Peyer's patch (tissue), 4 donors: ENCODE measurements at regions not wholly inside any gene's neighbourhood (a gene's known extent, or its start where the extent isn't known, plus 50 kb on each side); places are given as distances from the start of the nearest gene placed in this dataset.

Experiments
- CTCF ChIP-seq, 6 experiments: fragments of 450-650 bp in 4 of 6; fragments of 200-600 bp in 2 of 6; sonication (generic) in 1 of 6; IDR thresholded peaks; one replicate each; pipeline ENCODE4 v1.5.1; 2017 to 2019; ENCODE audit warnings: antibody characterized with exemption in 6 of 6, mild to moderate bottlenecking in 3 of 6, moderate library complexity in 1 of 6
- POLR2A ChIP-seq, 2 donors: fragments of 450-650 bp; IDR thresholded peaks; one replicate each; pipeline ENCODE4 v1.5.1; 2017; ENCODE audit warnings: antibody characterized with exemption in 2 of 2, mild to moderate bottlenecking in 2 of 2, moderate library complexity in 2 of 2

- TF ChIP-seq POLR2A (IDR thresholded peaks at IDR 0.05) (no peak), CTCF (IDR thresholded peaks at IDR 0.05) (no peak)
Observed at GRCh38 chr6:37101991-37102298, 68.0 kb upstream of the PIM1 start.
